Upper lobe of left lung (tissue), 6 donors: ENCODE measurements at regions not wholly inside any gene's neighbourhood (a gene's known extent, or its start where the extent isn't known, plus 50 kb on each side); places are given as distances from the start of the nearest gene placed in this dataset.

Experiments
- ATAC-seq, 2 donors: fragments of 200-7000 bp; cut with Tn5 transposase; one replicate each; pipeline ENCODE4 v1.9.1; 2022; ENCODE audit warnings: mild to moderate bottlenecking in 2 of 2, moderate library complexity in 2 of 2; ENCODE audit not compliant: low FRiP score in 2 of 2
- DNase-seq, 2 donors: peaks; one replicate each; pipeline ENCODE4 v3.0.0-alpha.2; 2019 to 2020
- H3K27ac ChIP-seq, 4 donors: fragments of 200-600 bp; sonication (generic); one replicate each; pipeline ENCODE4 v1.5.1; 2016 to 2019
- H3K27me3 ChIP-seq, 4 donors: fragments of 200-600 bp; sonication (generic); one replicate each; pipeline ENCODE4 v1.5.1; 2017 to 2019
- H3K36me3 ChIP-seq, 4 donors: fragments of 200-600 bp; sonication (generic); one replicate each; pipeline ENCODE4 v1.5.1; 2016 to 2019
- H3K4me1 ChIP-seq, 4 donors: fragments of 200-600 bp; sonication (generic); one replicate each; pipeline ENCODE4 v1.5.1; 2018 to 2019
- H3K4me3 ChIP-seq, 4 donors: fragments of 200-600 bp; sonication (generic); one replicate each; pipeline ENCODE4 v1.5.1; 2017 to 2019; ENCODE audit warnings: mild to moderate bottlenecking in 2 of 4, moderate library complexity in 1 of 4
- H3K9me3 ChIP-seq, 4 donors: fragments of 200-600 bp; sonication (generic); one replicate each; pipeline ENCODE4 v1.5.1; 2018 to 2019
- CTCF ChIP-seq, 6 experiments: fragments of 450-650 bp in 4 of 6; fragments of 200-600 bp in 2 of 6; sonication (generic) in 2 of 6; IDR thresholded peaks; one replicate each; pipeline ENCODE4 v1.5.1; 2016 to 2019; ENCODE audit warnings: antibody characterized with exemption in 6 of 6
- EP300 ChIP-seq, 4 donors: sonication (generic); formaldehyde crosslinking; IDR thresholded peaks; one replicate each; pipeline ENCODE4 v1.5.1; 2017; ENCODE audit warnings: antibody characterized with exemption in 4 of 4, control low read depth in 2 of 4
- POLR2A ChIP-seq, 4 donors: fragments of 450-650 bp; IDR thresholded peaks; one replicate each; pipeline ENCODE4 v1.5.1; 2016 to 2017; ENCODE audit warnings: antibody characterized with exemption in 4 of 4, mild to moderate bottlenecking in 2 of 4
- POLR2AphosphoS5 ChIP-seq, 2 donors: sonication (generic); formaldehyde crosslinking; IDR thresholded peaks; one replicate each; pipeline ENCODE4 v1.5.1; 2017; ENCODE audit warnings: antibody characterized with exemption in 2 of 2
- WGBS, 2 donors: methylation state at CpG; one replicate each; pipeline ENCODE4 v1.1.5; 2017 to 2018; 5-methylcytosine and 5-hydroxymethylcytosine counted together
- donor health status: DM: no; HTN: no; CAD: no; lungs with moderate emphysema.
- donor health status: DM: no; HTN: yes; CAD: no; lungs with severe emphysema.

- WGBS, 2 donors: 54 to 81% methylated on average over 5 of the region's 5 CpGs
- Histone ChIP-seq H3K27ac (no peak overlapping the region), H3K4me1 (no peaks in the 10 kb centered on the region), H3K27me3 (no peaks in the 10 kb centered on the region), H3K9me3 (peaks cover 10 to 24% (median 17%) of the 10 kb centered on the region in 4 donors), H3K36me3 (no peaks in the 10 kb centered on the region), H3K4me3 (no peak overlapping the region)
- no peak for DNase-seq
- TF ChIP-seq EP300 (IDR thresholded peaks at IDR 0.05): no peak
- no peak for TF ChIP-seq POLR2AphosphoS5 (IDR thresholded peaks at IDR 0.05)
- TF ChIP-seq CTCF (IDR thresholded peaks at IDR 0.05): no peak
- no peak for TF ChIP-seq POLR2A (IDR thresholded peaks at IDR 0.05)
- ATAC-seq: no peak
Observed at GRCh38 chr7:149375234-149376008, 85.4 kb downstream of the ZNF777 start.

DNA sequence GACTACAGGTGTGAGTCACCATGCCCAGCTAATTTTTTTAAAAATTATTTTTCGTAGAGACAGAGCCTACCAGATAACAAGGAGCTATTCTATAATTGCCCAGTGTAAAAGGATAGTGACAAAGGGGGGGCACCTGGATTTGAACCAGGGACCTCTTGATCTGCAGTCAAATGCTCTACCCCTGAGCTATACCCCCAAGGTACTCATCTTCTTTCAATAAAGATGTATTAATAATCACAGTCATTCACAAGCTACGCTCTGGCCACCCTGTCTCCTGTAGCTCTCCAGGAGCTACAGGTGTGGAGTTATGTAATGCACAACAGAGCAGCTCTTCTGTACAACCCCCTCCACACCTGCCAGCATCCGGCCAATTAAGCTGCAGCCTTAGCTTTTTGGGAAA, 83.5 kb downstream of the ZNF777 start:
- no peak overlapping the region for H3K27ac ChIP-seq
- no peaks in the 10 kb centered on the region for H3K4me1 ChIP-seq
- TF ChIP-seq POLR2AphosphoS5 (IDR thresholded peaks at IDR 0.05) (no peak), CTCF (IDR thresholded peaks at IDR 0.05) (no peak), EP300 (IDR thresholded peaks at IDR 0.05) (no peak), POLR2A (IDR thresholded peaks at IDR 0.05) (no peak)
- peaks cover 10 to 26% (median 20%) of the 10 kb centered on the region in 4 donors for H3K9me3 ChIP-seq
- ATAC-seq (no peak), DNase-seq (no peak)
- 84 to 85% methylated on average over 3 of the region's 3 CpGs for WGBS, 2 donors
- H3K4me3 ChIP-seq: no peak overlapping the region
- no peaks in the 10 kb centered on the region for H3K27me3 ChIP-seq
- no peaks in the 10 kb centered on the region for H3K36me3 ChIP-seq

DNA sequence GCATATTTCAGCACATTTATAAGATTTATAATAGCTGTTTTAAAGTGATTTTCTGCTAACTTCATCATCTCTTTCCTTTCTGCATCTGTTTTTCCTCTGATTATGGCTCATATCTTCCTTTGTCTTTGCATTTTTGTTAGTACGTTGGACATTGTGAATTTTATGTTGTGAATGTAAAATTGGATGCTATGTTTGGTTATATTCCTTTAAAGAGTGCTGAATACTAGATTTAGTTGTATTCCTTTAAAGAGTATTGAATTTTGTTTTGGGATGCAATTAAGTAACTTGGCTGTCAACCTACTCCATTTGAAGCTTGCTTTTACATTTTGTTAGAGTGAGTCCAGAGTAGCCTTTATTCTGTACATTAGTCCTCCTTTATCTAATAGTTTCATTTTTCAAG, 81.2 kb downstream of the ZNF777 start:
- Histone ChIP-seq H3K27ac (no peak overlapping the region), H3K27me3 (no peaks in the 10 kb centered on the region), H3K4me3 (no peak overlapping the region), H3K36me3 (no peaks in the 10 kb centered on the region), H3K4me1 (no peaks in the 10 kb centered on the region), H3K9me3 (peaks cover 10 to 21% (median 16%) of the 10 kb centered on the region in 4 donors)
- no peak for TF ChIP-seq EP300 (IDR thresholded peaks at IDR 0.05)
- no peak for TF ChIP-seq CTCF (IDR thresholded peaks at IDR 0.05)
- TF ChIP-seq POLR2A (IDR thresholded peaks at IDR 0.05): no peak
- no peak for TF ChIP-seq POLR2AphosphoS5 (IDR thresholded peaks at IDR 0.05)
- ATAC-seq (no peak), DNase-seq (no peak)
- 64 to 71% methylated on average over 1 of the region's 1 CpG for WGBS, 2 donors

GRCh38 chr7:149381245-149381644, 79.6 kb downstream of the ZNF777 start:
- peaks cover 10 to 21% (median 16%) of the 10 kb centered on the region in 4 donors for H3K9me3 ChIP-seq
- H3K4me3 ChIP-seq: no peak overlapping the region
- WGBS, 2 donors: 88 to 90% methylated on average over 2 of the region's 2 CpGs
- TF ChIP-seq POLR2AphosphoS5 (IDR thresholded peaks at IDR 0.05): no peak
- TF ChIP-seq EP300 (IDR thresholded peaks at IDR 0.05): no peak
- no peak for TF ChIP-seq POLR2A (IDR thresholded peaks at IDR 0.05)
- no peak for TF ChIP-seq CTCF (IDR thresholded peaks at IDR 0.05)
- no peak overlapping the region for H3K27ac ChIP-seq
- no peaks in the 10 kb centered on the region for H3K36me3 ChIP-seq
- no peaks in the 10 kb centered on the region for H3K27me3 ChIP-seq
- ATAC-seq (no peak), DNase-seq (no peak)
- no peaks in the 10 kb centered on the region for H3K4me1 ChIP-seq
